Stimulated activated CD8-positive, alpha-beta memory T cell treated with anti-CD3 and anti-CD28 coated beads, Interleukin-2, amount 100 ng/mL, for 1 hour (primary cell): ENCODE measurements at regions not wholly inside any gene's neighbourhood (a gene's known extent, or its start where the extent isn't known, plus 50 kb on each side); places are given as distances from the start of the nearest gene placed in this dataset.

ENCODE experiments used
- DNase-seq, 2 donors: peaks; one replicate each; pipeline ENCODE4 v3.0.0-alpha.2; 2020; ENCODE audit warnings: low read depth in 2 of 2

- no peak for DNase-seq
Observed at GRCh38 chr17:72258711-72259110, 137.9 kb downstream of the SOX9 start.

DNA sequence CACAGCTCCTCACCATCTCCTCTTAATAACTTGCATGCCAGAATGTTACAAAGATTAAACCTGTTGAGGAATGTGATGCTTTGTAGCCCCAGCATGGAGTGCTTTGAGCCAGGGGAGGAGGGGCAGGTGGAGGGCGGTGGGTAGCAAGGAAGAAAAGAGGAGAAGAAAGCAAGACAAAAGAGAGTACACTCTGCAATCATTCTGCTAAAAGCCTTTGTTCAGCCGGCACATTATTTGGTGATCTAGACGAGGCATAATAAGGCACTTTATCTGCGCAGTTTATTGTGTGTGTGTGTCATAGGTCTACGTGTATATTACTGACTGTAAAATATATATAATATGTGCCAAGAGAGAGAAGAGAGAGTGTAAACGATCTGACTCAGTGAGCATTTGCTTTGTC lies 139.1 kb downstream of the SOX9 start:
- no peak for DNase-seq

DNA sequence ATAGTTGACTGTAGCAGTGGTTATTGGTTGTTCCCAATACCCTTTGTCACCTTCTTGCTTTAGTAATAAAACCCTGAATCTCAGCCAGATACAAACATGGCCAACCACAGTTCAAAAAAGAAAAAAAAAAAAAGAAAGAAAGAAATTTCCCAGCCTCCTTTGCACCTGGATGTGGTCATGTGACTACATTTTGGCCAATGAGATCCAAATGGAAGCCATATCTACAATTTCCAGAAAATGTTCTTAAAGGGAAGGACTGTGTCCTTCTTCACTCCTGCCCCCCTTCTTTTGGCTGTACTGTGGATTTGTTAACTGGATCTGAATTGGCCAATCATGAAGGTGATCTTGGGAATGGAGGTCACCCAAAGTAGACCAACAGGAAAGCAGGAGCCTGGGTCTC lies 141.9 kb downstream of the SOX9 start:
- DNase-seq, result no peak

DNA sequence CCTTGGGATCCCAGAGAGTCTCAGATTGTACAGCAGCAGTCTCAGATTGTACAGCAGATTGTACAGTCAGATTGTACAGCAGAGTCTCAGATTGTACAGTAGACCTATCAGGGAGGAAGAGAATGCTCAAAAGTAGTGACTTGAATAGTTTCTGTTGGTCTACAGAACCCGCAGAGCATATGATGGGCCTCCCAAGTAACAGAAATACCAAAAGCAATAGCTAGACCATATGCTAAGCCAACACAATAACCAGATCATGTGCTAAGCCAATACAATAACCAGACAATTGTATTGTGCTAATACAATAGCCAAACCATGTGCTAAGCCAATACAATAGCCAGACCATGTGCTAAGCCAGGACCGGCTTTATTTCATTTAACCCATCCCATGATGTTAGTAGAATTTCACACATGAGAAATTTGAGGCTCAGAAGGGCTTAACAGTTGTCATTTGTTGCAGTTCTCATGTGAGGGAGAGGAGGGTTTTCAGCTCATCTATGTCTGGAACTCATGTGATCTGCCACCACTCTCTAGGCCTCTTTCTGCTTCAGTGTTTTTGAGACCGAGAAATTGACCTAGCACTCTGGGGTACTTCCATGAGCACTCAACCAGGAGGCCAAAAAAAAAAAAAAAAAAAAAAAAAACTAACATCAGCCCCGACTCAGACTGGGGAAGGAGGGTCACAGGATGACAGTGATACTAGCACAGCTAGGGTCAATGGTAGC lies 144.0 kb downstream of the SOX9 start:
- no peak for DNase-seq

DNA sequence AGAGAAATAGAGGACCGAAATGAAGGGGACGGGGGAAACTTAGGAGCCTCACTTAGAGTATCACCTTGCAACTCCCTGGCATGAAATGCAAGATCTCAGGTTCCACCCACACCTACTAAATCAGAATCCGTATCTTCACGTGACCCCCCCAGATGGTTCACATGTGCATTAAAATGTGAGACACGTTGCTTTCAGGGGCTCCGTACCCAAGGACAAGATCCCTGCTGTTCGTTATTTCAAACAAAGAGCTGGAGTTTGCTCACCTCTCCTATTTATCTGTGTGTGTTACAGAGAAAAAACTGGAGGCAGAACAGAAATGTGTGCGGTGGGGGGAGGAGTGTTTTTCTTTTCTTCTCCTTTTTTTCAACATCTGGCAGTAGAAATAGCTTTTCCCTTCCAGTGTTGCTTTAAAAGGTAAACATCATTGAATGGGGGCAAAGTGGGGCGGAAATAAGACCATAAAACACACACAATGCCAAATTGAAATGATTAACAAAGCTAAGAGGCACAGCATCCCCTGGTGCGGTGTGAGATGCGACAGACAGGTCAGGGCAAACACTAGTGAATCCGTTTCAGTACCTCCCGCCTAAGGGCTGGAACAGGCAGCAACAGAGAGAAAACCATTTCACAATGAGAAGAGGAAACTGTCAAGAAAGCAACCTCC lies 145.4 kb downstream of the SOX9 start:
- no peak for DNase-seq

DNA sequence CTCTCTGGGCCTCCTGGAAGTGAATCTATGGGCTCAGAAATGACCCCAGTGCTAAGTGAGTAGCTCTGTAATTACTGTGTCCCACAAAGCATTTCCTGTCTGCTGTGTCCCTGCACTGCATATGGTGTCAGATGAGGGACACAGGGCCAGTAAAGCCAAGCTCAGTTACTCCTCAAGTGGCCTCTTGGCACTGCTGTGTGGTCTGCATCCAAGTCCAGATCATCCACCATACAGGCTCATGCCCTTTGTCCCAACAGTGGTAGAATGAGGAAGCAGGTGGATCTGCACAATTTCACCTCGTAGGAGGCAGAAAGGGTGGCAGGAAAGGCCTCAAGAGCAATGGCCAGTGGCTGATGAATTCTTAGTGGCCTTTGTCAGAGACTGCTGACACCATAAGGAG lies 146.8 kb downstream of the SOX9 start:
- DNase-seq, result no peak

- no peak for DNase-seq
Observed at GRCh38 chr17:72268431-72268830, 147.6 kb downstream of the SOX9 start.

- no peak for DNase-seq
Observed at GRCh38 chr17:72270273-72270924, 149.6 kb downstream of the SOX9 start.

DNA sequence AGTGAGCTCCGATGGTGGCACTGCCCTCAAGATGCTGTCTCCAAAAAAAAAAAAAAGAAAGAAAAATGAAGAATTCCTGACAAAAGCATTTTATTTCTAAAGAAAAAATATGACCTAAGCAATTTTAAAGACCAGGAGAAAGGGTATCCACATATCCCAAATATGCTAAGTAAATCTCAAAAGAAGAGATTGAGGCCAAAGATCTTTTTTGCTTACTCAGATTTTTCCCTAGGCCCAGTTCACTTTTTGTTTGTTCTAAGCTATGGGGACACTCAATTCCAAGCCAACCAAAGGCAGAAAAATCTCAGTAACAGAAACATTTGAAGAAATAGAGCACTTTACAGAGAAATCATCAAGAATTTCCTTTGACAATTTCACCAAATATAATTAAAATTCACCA lies 150.8 kb downstream of the SOX9 start:
- no peak for DNase-seq

- no peak for DNase-seq
Observed at GRCh38 chr17:72273289-72274056, 152.7 kb downstream of the SOX9 start.

DNA sequence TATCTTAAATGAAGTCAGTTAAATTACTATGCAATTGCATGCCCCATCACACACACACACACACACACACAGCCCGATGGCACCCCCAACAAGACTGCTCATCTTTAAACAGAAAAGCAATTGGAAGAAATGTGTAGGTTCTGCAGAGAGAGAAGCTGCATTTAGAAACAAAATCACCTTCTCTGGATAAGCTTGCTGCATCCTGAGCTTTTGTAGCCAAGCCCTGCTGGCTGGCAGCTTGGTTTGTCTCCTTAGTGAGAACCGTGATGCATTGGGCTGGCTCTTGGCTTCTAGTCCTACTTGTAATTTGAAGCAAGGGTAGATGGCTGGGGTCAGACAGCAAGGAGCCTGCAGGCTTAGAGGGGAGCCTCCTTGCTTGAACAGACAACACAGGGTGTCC lies 153.8 kb downstream of the SOX9 start:
- no peak for DNase-seq

GRCh38 chr17:72280881-72281280 lies 160.1 kb downstream of the SOX9 start:
- no peak for DNase-seq

DNA sequence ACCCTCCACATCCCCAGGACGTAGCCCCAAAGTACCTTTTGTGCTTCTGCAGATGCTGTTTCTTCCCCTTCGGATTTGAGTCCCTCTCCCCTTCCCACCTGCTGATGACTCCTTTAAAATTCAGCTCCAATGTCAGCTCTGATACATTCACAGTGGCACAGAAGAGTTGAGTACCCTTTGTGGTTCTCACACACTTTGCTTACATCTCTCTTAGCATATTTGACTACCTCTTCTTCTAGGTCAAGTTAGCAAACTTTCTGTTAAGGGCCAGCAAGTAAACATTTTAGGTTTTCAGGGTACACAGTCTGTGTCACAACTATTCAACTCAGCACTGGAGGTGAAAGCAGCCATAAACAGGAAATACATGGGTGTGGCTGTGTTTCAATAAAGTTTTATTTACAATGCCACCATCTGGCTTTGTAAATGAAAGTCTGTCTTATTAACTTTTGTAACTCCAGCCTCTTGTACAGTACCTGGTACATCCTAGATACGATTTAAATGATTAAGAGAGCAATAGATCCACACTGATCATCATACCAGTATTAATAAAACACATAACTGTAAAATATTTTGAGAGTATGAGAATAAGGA lies 161.7 kb downstream of the SOX9 start:
- DNase-seq, result no peak

DNA sequence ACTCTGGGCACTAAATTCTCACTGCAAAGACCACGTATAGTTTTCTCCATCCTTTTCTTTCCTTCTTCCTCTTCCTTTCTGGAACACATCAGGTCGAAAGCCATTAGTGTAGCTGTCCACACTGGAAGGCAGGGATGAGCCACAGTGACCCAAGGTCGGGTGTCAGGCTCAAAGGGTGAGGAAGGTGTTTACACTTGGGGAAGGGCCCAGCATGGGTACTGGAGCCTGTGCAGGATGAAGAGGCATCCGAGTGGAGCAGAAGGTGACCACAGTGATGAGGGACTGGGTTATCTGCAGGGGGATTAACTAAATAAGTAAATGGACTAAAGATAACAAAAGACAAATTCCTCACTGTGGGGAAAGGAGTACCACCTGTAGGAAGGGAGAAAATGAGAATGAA lies 164.0 kb downstream of the SOX9 start:
- no peak for DNase-seq

GRCh38 chr17:72287586-72287985 lies 166.8 kb downstream of the SOX9 start:
- no peak for DNase-seq

- no peak for DNase-seq
Observed at GRCh38 chr17:72294487-72294893, 173.7 kb downstream of the SOX9 start.

GRCh38 chr17:72295916-72296315 lies 175.1 kb downstream of the SOX9 start:
- no peak for DNase-seq

- no peak for DNase-seq
Observed at GRCh38 chr17:72296456-72296855, 175.6 kb downstream of the SOX9 start.

GRCh38 chr17:72297326-72298115 lies 176.7 kb downstream of the SOX9 start:
- no peak for DNase-seq

GRCh38 chr17:72299100-72299499 lies 178.3 kb downstream of the SOX9 start:
- DNase-seq, result no peak

- no peak for DNase-seq
Observed at GRCh38 chr17:72299592-72299991, 178.8 kb downstream of the SOX9 start.
